Neural progenitor cell (in vitro differentiated cells): ENCODE measurements at regions not wholly inside any gene's neighbourhood (a gene's known extent, or its start where the extent isn't known, plus 50 kb on each side); places are given as distances from the start of the nearest gene placed in this dataset.

ENCODE experiments used
- DNase-seq: peaks from one replicate; pipeline ENCODE4 v3.0.0-alpha.2; 2016; ENCODE audit warnings: low spot score
- H2AFZ ChIP-seq: fragments of 200-600 bp; sonication (generic); replicated peaks from 2 replicates; pipeline ENCODE4 v1.6.1; 2016; ENCODE audit warnings: antibody characterized with exemption
- H3F3A ChIP-seq: fragments of 200-600 bp; sonication (generic); 2 replicates; pipeline ENCODE4 v1.6.1; 2016; ENCODE audit warnings: antibody characterized with exemption, low read depth
- H3K27ac ChIP-seq: fragments of 200-600 bp; sonication (generic); 2 replicates; pipeline ENCODE4 v1.5.1; 2016; ENCODE audit warnings: mild to moderate bottlenecking
- H3K27me3 ChIP-seq: fragments of 200-600 bp; sonication (generic); 2 replicates; pipeline ENCODE4 v1.6.1; 2016; ENCODE audit warnings: mild to moderate bottlenecking, moderate library complexity
- H3K36me3 ChIP-seq: fragments of 200-600 bp; sonication (generic); 2 replicates; pipeline ENCODE4 v1.5.1; 2016
- H3K4me1 ChIP-seq: fragments of 200-600 bp; sonication (generic); 2 replicates; pipeline ENCODE4 v1.6.1; 2016; ENCODE audit warnings: mixed run types
- H3K4me2 ChIP-seq: fragments of 200-600 bp; sonication (generic); 2 replicates; pipeline ENCODE4 v1.6.1; 2016
- H3K4me3 ChIP-seq: fragments of 200-600 bp; sonication (generic); 2 replicates; pipeline ENCODE4 v1.5.1; 2016
- H3K79me2 ChIP-seq: fragments of 200-600 bp; sonication (generic); 2 replicates; pipeline ENCODE4 v1.6.1; 2016; ENCODE audit warnings: low read depth
- H3K9ac ChIP-seq: fragments of 200-600 bp; sonication (generic); 2 replicates; pipeline ENCODE4 v1.6.1; 2016
- H3K9me3 ChIP-seq: fragments of 200-600 bp; sonication (generic); 2 replicates; pipeline ENCODE4 v1.5.1; 2016; ENCODE audit warnings: low read depth
- H4K20me1 ChIP-seq: fragments of 200-600 bp; sonication (generic); 2 replicates; pipeline ENCODE4 v1.6.1; 2016; ENCODE audit warnings: low read depth
- H3K27ac Mint-ChIP-seq: 3 replicates; pipeline ENCODE4 v1.8.0; 2021; ENCODE audit warnings: mixed read lengths
- H3K27me3 Mint-ChIP-seq: 2 replicates; pipeline ENCODE4 v1.8.0; 2022; ENCODE audit warnings: low read depth, mild to moderate bottlenecking, inconsistent platforms, moderate library complexity, mixed read lengths; ENCODE audit not compliant: insufficient read depth
- H3K36me3 Mint-ChIP-seq: 3 replicates; pipeline ENCODE4 v1.8.0; 2021; ENCODE audit warnings: mixed read lengths
- H3K4me1 Mint-ChIP-seq: 3 replicates; pipeline ENCODE4 v1.8.0; 2021; ENCODE audit warnings: mixed read lengths
- H3K4me3 Mint-ChIP-seq: 3 replicates; pipeline ENCODE4 v1.8.0; 2021; ENCODE audit warnings: mild to moderate bottlenecking, moderate library complexity, mixed read lengths
- H3K9me3 Mint-ChIP-seq: 3 replicates; pipeline ENCODE4 v1.8.0; 2020; ENCODE audit warnings: mixed read lengths
- CTCF ChIP-seq: fragments of 200-600 bp; sonication (generic); IDR thresholded peaks from 2 replicates; pipeline ENCODE4 v1.5.1; 2017; ENCODE audit warnings: antibody characterized with exemption, mild to moderate bottlenecking
- EZH2 ChIP-seq: fragments of 200-600 bp; sonication (generic); IDR thresholded peaks from 2 replicates; pipeline ENCODE4 v1.6.1; 2017; ENCODE audit warnings: antibody characterized with exemption, mild to moderate bottlenecking, moderate library complexity
- EZH2phosphoT487 ChIP-seq: fragments of 200-600 bp; sonication (generic); IDR thresholded peaks from 2 replicates; pipeline ENCODE4 v1.6.1; 2017; ENCODE audit warnings: antibody characterized with exemption

- no peaks in the 10 kb centered on the region for H3K79me2 ChIP-seq
- H3K27ac ChIP-seq, result no peak overlapping the region
- Mint-ChIP-seq H3K4me1 (no peaks in the 10 kb centered on the region), H3K9me3 (no peaks in the 10 kb centered on the region), H3K27ac (no peak overlapping the region), H3K27me3 (no peaks in the 10 kb centered on the region), H3K4me3 (no peak overlapping the region), H3K36me3 (no peaks in the 10 kb centered on the region)
- H3K4me1 ChIP-seq, result no peaks in the 10 kb centered on the region
- no peaks in the 10 kb centered on the region for H4K20me1 ChIP-seq
- TF ChIP-seq CTCF, result no peak
- no peak for TF ChIP-seq EZH2phosphoT487
- no peak for TF ChIP-seq EZH2
- no peak overlapping the region for H2AFZ ChIP-seq
- H3K4me2 ChIP-seq, result no peak overlapping the region
- H3K27me3 ChIP-seq, result no peaks in the 10 kb centered on the region
- H3F3A ChIP-seq, result no peaks in the 10 kb centered on the region
- no peaks in the 10 kb centered on the region for H3K9me3 ChIP-seq
- no peaks in the 10 kb centered on the region for H3K36me3 ChIP-seq
- DNase-seq, result no peak
- no peak overlapping the region for H3K9ac ChIP-seq
- no peak overlapping the region for H3K4me3 ChIP-seq
Observed at GRCh38 chr6:9593554-9593953, 821.3 kb downstream of the TFAP2A start.

GRCh38 chr6:9583753-9584352 is 831.0 kb downstream of the TFAP2A start:
- no peak overlapping the region for H3K27ac Mint-ChIP-seq
- H3K27me3 ChIP-seq, result no peaks in the 10 kb centered on the region
- H3F3A ChIP-seq, result no peaks in the 10 kb centered on the region
- no peaks in the 10 kb centered on the region for H3K27me3 Mint-ChIP-seq
- no peak for DNase-seq
- no peaks in the 10 kb centered on the region for H3K36me3 ChIP-seq
- no peak overlapping the region for H3K4me3 ChIP-seq
- TF ChIP-seq CTCF (no peak), EZH2phosphoT487 (no peak), EZH2 (no peak)
- no peak overlapping the region for H2AFZ ChIP-seq
- no peak overlapping the region for H3K27ac ChIP-seq
- H3K4me3 Mint-ChIP-seq, result no peak overlapping the region
- H3K4me1 Mint-ChIP-seq, result peaks cover 3% of the 10 kb centered on the region
- no peak overlapping the region for H3K9ac ChIP-seq
- H3K36me3 Mint-ChIP-seq, result no peaks in the 10 kb centered on the region
- no peaks in the 10 kb centered on the region for H4K20me1 ChIP-seq
- H3K9me3 Mint-ChIP-seq, result no peaks in the 10 kb centered on the region
- no peaks in the 10 kb centered on the region for H3K4me1 ChIP-seq
- H3K9me3 ChIP-seq, result no peaks in the 10 kb centered on the region
- H3K4me2 ChIP-seq, result no peak overlapping the region
- no peaks in the 10 kb centered on the region for H3K79me2 ChIP-seq

- no peaks in the 10 kb centered on the region for H3F3A ChIP-seq
- Mint-ChIP-seq H3K9me3 (no peaks in the 10 kb centered on the region), H3K27ac (no peak overlapping the region), H3K36me3 (no peaks in the 10 kb centered on the region), H3K4me1 (peaks cover 3% of the 10 kb centered on the region), H3K27me3 (no peaks in the 10 kb centered on the region), H3K4me3 (no peak overlapping the region)
- no peaks in the 10 kb centered on the region for H3K27me3 ChIP-seq
- no peak overlapping the region for H3K27ac ChIP-seq
- H3K4me2 ChIP-seq, result no peak overlapping the region
- no peak overlapping the region for H2AFZ ChIP-seq
- no peaks in the 10 kb centered on the region for H3K4me1 ChIP-seq
- DNase-seq, result no peak
- H3K79me2 ChIP-seq, result no peaks in the 10 kb centered on the region
- TF ChIP-seq EZH2phosphoT487 (no peak), CTCF (no peak), EZH2 (no peak)
- H3K9ac ChIP-seq, result no peak overlapping the region
- no peaks in the 10 kb centered on the region for H4K20me1 ChIP-seq
- no peaks in the 10 kb centered on the region for H3K9me3 ChIP-seq
- H3K4me3 ChIP-seq, result no peak overlapping the region
- no peaks in the 10 kb centered on the region for H3K36me3 ChIP-seq
Observed at GRCh38 chr6:9581155-9581554, 833.7 kb downstream of the TFAP2A start.
